Osteocyte (in vitro differentiated cells): ENCODE measurements at regions not wholly inside any gene's neighbourhood (a gene's known extent, or its start where the extent isn't known, plus 50 kb on each side); places are given as distances from the start of the nearest gene placed in this dataset.

Experiments used
- DNase-seq: peaks from one replicate; pipeline ENCODE4 v3.0.0; 2021; ENCODE audit warnings: mixed read lengths; ENCODE audit not compliant: unreplicated experiment; ENCODE audit errors: extremely low spot score
- H3K27ac Mint-ChIP-seq: one replicate; pipeline ENCODE4 v1.8.0; 2021; ENCODE audit warnings: mild to moderate bottlenecking, mixed read lengths; ENCODE audit not compliant: unreplicated experiment
- H3K27me3 Mint-ChIP-seq: one replicate; pipeline ENCODE4 v1.8.0; 2021; ENCODE audit warnings: mixed read lengths; ENCODE audit not compliant: unreplicated experiment
- H3K36me3 Mint-ChIP-seq: one replicate; pipeline ENCODE4 v1.8.0; 2021; ENCODE audit warnings: mixed read lengths; ENCODE audit not compliant: unreplicated experiment
- H3K4me1 Mint-ChIP-seq: one replicate; pipeline ENCODE4 v1.8.0; 2021; ENCODE audit warnings: mixed read lengths; ENCODE audit not compliant: unreplicated experiment
- H3K4me3 Mint-ChIP-seq: one replicate; pipeline ENCODE4 v1.8.0; 2021; ENCODE audit warnings: mild to moderate bottlenecking, moderate library complexity, mixed read lengths; ENCODE audit not compliant: unreplicated experiment
- H3K9me3 Mint-ChIP-seq: one replicate; pipeline ENCODE4 v1.8.0; 2021; ENCODE audit warnings: mixed read lengths; ENCODE audit not compliant: unreplicated experiment
- TF ChIP-seq, protein P1 (sequence below): fragments of 200-600 bp; sonication (generic); IDR thresholded peaks from 2 replicates; pipeline ENCODE4 v1.5.0; 2021; ENCODE audit warnings: antibody characterized with exemption, mild to moderate bottlenecking, moderate library complexity

GRCh38 chr5:4531756-4532704, 608.1 kb upstream of the ADAMTS16 start:
- H3K27ac Mint-ChIP-seq, result no peak overlapping the region
- H3K4me3 Mint-ChIP-seq, result no peak overlapping the region
- H3K27me3 Mint-ChIP-seq, result no peaks in the 10 kb centered on the region
- DNase-seq, result no peak
- no peaks in the 10 kb centered on the region for H3K36me3 Mint-ChIP-seq
- no peaks in the 10 kb centered on the region for H3K4me1 Mint-ChIP-seq
- TF ChIP-seq, protein P1, sequence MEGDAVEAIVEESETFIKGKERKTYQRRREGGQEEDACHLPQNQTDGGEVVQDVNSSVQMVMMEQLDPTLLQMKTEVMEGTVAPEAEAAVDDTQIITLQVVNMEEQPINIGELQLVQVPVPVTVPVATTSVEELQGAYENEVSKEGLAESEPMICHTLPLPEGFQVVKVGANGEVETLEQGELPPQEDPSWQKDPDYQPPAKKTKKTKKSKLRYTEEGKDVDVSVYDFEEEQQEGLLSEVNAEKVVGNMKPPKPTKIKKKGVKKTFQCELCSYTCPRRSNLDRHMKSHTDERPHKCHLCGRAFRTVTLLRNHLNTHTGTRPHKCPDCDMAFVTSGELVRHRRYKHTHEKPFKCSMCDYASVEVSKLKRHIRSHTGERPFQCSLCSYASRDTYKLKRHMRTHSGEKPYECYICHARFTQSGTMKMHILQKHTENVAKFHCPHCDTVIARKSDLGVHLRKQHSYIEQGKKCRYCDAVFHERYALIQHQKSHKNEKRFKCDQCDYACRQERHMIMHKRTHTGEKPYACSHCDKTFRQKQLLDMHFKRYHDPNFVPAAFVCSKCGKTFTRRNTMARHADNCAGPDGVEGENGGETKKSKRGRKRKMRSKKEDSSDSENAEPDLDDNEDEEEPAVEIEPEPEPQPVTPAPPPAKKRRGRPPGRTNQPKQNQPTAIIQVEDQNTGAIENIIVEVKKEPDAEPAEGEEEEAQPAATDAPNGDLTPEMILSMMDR, result no peak
- no peaks in the 10 kb centered on the region for H3K9me3 Mint-ChIP-seq

GRCh38 chr5:4532705-4533080, 607.4 kb upstream of the ADAMTS16 start:
- TF ChIP-seq, protein P1, result no peak
- Mint-ChIP-seq H3K27me3 (no peaks in the 10 kb centered on the region), H3K27ac (no peak overlapping the region), H3K9me3 (no peaks in the 10 kb centered on the region), H3K4me3 (no peak overlapping the region), H3K36me3 (no peaks in the 10 kb centered on the region), H3K4me1 (no peaks in the 10 kb centered on the region)
- DNase-seq, result no peak

GRCh38 chr5:4533457-4534105, 606.5 kb upstream of the ADAMTS16 start:
- no peak overlapping the region for H3K27ac Mint-ChIP-seq
- no peak for DNase-seq
- no peaks in the 10 kb centered on the region for H3K9me3 Mint-ChIP-seq
- TF ChIP-seq, protein P1, result no peak
- no peaks in the 10 kb centered on the region for H3K4me1 Mint-ChIP-seq
- no peaks in the 10 kb centered on the region for H3K27me3 Mint-ChIP-seq
- H3K4me3 Mint-ChIP-seq, result no peak overlapping the region
- H3K36me3 Mint-ChIP-seq, result no peaks in the 10 kb centered on the region

- DNase-seq, result no peak
- Mint-ChIP-seq H3K27ac (no peak overlapping the region), H3K4me3 (no peak overlapping the region), H3K4me1 (no peaks in the 10 kb centered on the region), H3K27me3 (no peaks in the 10 kb centered on the region), H3K9me3 (peaks cover 5% of the 10 kb centered on the region), H3K36me3 (no peaks in the 10 kb centered on the region)
- TF ChIP-seq, protein P1, result no peak
These were observed 602.6 kb upstream of the ADAMTS16 start for GRCh38 chr5:4537489-4537888.
